Stimulated activated CD8-positive, alpha-beta memory T cell treated with anti-CD3 and anti-CD28 coated beads, Interleukin-12 subunit alpha, Interleukin-12 subunit beta, amount 100 ng/mL, for 24 hours (primary cell): ENCODE measurements at regions not wholly inside any gene's neighbourhood (a gene's known extent, or its start where the extent isn't known, plus 50 kb on each side); places are given as distances from the start of the nearest gene placed in this dataset.

Source experiments
- DNase-seq: peaks from one replicate; pipeline ENCODE4 v3.0.0-alpha.2; 2020; ENCODE audit errors: extremely low read depth

- no peak for DNase-seq
Measured at GRCh38 chr15:39176030-39176429, 404.8 kb upstream of the THBS1 start.

- DNase-seq: no peak
Measured at GRCh38 chr15:39177561-39177960, 403.3 kb upstream of the THBS1 start.

- no peak for DNase-seq
Measured at GRCh38 chr15:39180030-39180429, 400.8 kb upstream of the THBS1 start.

GRCh38 chr15:39180483-39180933, 400.4 kb upstream of the THBS1 start:
- no peak for DNase-seq

GRCh38 chr15:39181056-39181747, 399.7 kb upstream of the THBS1 start:
- DNase-seq: no peak

GRCh38 chr15:39181940-39182339, 398.9 kb upstream of the THBS1 start:
- DNase-seq: no peak

- no peak for DNase-seq
Measured at GRCh38 chr15:39183164-39183881, 397.6 kb upstream of the THBS1 start.

- no peak for DNase-seq
Measured at GRCh38 chr15:39184701-39185390, 396.0 kb upstream of the THBS1 start.

GRCh38 chr15:39188314-39188713, 392.6 kb upstream of the THBS1 start:
- DNase-seq: no peak

- no peak for DNase-seq
Measured at GRCh38 chr15:39188930-39189329, 391.9 kb upstream of the THBS1 start.

- no peak for DNase-seq
Measured at GRCh38 chr15:39191871-39192291, 389.0 kb upstream of the THBS1 start.

- no peak for DNase-seq
Measured at GRCh38 chr15:39192351-39192750, 388.5 kb upstream of the THBS1 start.

GRCh38 chr15:39192979-39193560, 387.8 kb upstream of the THBS1 start:
- DNase-seq: no peak

- no peak for DNase-seq
Measured at GRCh38 chr15:39193611-39194010, 387.3 kb upstream of the THBS1 start.

- DNase-seq: no peak
Measured at GRCh38 chr15:39194106-39194830, 386.6 kb upstream of the THBS1 start.

- no peak for DNase-seq
Measured at GRCh38 chr15:39195961-39196486, 384.9 kb upstream of the THBS1 start.

GRCh38 chr15:39198044-39199000, 382.6 kb upstream of the THBS1 start:
- no peak for DNase-seq

GRCh38 chr15:39199076-39199475, 381.8 kb upstream of the THBS1 start:
- DNase-seq: no peak

- DNase-seq: no peak
Measured at GRCh38 chr15:39200586-39200985, 380.3 kb upstream of the THBS1 start.

- no peak for DNase-seq
Measured at GRCh38 chr15:39202641-39203040, 378.2 kb upstream of the THBS1 start.
